ENCODE measurements at regions not wholly inside any gene's neighbourhood (a gene's known extent, or its start where the extent isn't known, plus 50 kb on each side); places are given as distances from the start of the nearest gene placed in this dataset.

- TF ChIP-seq CTCF (IDR thresholded peaks at IDR 0.05) (no peak), POLR2A (IDR thresholded peaks at IDR 0.05) (no peak)
Observed at GRCh38 chr5:61964201-61964600, 341.8 kb upstream of the KIF2A start.
